ENCODE measurements at regions not wholly inside any gene's neighbourhood (a gene's known extent, or its start where the extent isn't known, plus 50 kb on each side); places are given as distances from the start of the nearest gene placed in this dataset.
"Not testable (repeated sequence)": the region's sequence is repeated elsewhere in the genome, so short reads cannot be mapped to it uniquely, and the experiment has no call there.

DNA sequence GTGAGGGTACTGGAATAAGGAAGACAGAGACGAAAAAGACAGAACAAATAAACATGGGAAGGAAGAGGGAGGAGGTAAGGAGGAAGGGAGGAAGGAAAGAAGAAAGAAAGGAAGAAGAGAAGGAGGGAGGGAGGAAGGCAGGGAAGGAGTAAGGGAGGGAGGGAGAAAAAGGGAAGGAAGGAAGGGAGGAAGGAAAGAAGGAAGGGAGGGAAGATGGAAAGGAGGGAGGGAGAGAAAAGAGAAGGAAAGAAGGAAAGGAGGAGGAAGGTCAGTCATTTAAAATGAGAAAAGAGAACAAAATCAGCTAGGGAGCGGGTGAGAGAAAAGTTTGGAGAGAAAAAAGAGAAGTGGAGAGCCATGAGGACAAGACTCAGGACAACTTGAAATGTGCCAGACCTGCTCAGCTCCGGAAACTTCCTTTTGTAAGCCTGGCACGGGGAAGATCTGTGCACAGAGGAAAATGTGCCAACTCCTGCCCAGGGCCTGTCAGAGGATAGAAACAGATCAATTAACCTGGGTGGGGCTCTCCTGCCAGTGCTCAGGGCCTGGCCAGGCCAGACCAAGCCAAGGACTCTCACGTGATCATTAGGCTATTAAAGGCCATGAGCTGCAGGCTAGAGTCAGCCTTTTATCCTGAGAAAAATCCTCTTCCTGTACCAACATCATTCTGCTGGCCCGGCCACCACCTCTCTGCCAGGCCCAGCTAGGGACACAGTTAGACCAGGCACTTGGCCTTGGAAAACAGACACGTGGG lies 50.1 kb upstream of the BCL6 start:
- DNase-seq = no peak

DNA sequence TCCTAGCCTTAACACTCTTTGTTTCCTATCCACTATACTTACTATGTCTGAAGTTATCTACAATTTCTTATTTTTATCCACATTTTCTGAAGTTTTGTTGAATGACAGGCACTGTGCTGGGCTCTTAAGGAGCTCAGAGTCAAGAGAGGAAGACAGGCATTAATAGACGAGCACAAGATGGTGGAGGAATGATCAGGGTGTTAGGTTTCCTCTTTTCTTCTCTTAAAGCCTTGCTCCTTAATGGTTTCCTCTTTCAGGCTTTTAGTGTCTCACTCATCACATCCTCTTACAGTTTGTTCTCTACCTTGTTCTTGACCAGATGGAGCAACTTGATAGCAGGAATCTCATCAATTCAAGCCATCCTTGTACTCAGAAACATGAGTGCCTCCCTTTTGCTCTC lies 52.9 kb upstream of the BCL6 start:
- no peak for DNase-seq

DNA sequence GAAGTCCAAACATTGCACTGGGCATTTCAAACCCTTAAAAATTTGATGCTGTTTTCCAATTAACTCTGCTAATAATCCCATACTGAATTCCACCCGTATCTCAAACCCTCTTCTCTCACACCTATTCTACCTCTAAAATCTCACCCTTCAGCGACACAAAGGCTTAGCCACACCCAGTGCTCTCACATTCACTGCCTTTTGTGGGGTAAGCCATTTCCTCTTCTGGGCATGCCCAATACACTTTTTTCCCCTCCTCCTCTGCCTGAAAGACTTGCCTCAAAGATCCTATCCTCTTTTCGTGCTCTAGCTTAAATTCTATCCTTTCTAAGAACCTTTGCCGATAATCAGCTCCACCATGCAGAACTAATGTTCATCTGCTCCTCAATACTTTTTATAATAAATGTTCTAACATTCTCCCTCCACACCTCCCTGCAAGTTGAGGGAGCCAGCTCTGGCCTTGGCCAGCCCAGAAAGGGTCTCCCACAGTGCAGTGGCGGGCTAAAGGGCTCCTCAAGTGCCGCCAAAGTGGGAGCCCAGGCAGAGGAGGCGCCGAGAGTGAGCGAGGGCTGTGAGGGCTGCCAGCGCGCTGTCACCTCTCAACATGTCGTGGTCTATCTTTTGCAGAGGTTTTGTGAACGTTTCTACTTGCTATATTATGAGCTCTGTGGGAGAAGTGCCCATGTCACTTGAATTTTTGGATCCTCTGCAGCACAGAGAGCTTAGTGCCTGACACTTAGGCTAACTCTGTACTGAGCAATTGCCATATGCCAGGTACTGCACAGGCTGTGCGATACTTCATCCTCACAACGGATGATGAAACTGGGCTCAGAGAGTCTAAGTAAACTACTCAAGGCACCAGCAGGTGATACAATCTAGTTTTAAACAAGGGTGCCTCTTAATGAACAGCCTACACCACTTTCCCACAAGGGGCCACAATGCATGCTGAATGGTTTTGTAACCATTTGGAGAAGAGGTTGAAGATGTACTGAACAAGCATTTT lies 53.6 kb upstream of the BCL6 start:
- no peak for DNase-seq

DNA sequence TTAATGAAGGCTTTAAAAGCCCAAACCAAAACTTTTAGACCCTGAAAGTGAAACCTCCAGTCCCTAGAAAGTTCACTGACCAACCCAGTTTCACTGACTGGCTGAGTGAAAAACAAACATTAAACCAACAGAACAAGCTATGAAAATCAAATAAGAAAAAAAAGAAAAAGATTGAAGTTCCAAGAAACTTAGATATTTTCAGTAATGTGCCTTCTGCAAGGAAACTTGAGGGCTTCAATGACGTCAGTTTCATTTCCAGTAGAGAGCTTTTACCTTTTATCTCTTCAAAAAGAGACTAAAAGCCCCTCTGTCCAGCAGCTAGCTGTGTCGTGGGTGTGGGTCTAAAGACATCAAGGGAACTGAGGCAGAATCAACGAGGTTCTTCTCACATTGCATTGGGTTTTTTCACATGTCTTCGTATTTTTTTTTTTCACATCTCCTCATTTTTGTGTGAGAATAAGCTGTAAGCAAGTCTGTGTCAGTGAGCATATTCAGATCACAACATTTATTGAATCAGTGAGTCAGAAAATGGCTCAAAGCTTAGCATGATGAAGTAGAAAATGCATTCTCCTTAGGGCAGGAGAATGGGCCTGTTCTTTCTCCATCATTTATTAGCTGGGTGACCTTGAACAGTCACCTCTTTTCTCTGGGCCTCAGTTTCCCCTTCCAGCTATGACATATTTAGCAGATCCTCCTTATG lies 54.8 kb upstream of the BCL6 start:
- no peak for DNase-seq

DNA sequence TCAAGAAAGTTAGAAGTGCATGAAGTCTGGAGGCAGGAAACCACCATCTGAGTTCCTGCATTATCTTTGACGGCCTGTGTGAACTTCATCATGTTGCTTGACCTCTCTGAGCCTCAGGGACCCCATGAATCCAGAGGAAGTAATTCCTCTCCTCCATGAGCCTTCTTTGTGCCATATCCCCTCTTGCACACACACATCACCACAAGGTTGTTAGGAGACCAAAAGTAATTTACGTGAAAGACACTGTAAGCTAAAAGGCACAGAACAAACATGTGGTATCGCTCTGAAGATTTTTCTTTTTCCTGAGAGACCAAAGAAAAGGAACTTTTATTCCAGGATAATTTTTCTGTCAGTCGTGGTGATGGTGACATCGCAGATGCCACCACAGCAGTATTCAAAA lies 55.9 kb upstream of the BCL6 start:
- no peak for DNase-seq

DNA sequence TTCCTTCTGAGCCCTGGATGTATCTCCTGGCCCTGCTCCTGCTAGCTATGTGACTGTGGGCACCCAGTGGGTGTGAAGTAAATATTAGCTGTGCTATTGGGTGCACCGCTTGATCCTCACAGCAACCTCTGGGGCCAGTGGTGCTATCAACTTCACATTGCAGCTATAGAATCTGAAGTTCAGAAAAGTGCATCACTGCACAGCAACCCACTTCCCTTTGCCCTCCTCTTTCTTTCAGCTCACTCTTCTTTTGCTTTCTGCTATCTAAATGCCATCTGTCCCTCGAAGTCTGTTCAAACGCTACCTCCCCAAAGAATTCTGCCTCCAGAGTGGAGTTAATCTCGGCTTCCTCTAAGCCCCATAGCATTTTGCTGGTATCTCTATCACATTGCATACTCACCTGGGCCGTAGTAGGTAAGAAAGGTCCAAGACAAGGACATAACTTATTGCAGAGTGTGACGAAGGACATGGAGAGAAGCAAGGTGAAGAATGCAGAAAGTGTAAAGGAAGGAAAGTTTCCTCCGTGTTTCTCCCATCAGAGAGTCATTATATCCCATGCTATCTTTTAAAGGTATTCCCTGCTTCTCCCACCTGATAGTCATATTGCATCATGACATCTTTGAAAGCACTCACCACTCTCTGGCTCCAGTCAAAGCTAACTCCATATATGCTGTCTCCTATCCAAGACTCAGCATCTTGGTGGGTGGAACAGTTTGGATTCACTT lies 57.1 kb upstream of the BCL6 start:
- DNase-seq = no peak

DNA sequence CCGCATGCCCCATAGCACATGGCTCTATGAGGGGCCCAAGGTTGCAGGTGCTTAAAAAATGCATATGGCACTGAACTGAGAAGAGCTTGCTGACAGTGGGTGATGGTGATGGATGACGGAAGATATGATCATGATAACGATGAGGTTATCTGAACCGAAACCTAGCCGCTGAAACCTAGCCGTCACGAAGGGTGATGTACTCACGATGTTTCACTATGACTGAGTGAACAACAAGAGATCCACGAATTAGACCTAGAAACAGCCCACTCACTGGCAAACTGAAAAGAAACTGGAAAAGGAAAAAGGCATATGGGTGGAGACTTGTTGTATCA lies 57.6 kb upstream of the BCL6 start:
- DNase-seq = no peak

DNA sequence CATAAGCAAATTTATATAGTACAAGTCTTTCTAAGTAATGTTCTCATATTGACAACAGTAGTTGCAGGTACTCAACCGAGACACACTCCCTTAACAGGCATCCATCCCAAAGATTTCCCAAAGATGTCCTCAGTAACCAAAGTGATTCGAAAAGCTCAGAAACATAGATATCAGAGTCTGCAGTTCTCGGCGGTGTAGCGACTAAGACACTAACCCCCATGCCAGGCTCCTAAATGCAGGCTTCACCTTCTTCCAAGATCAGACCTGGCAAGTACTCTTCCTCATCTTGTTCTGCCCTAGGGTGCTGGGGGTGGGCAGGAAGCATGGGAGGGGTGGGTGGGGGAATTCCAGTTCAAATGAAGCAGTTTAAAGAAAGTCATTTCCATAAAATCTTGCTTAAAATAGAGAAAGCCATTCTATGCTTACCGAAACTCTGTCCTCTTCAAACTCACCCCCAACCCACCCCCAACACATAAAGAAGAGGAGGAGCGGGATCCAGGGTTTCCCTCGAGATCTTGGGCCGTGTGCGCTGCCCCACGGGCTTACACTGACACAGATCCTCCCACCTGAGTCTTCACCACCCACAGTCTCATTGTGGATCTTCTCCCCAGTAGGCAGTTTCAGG lies 59.0 kb upstream of the BCL6 start:
- DNase-seq = no peak

DNA sequence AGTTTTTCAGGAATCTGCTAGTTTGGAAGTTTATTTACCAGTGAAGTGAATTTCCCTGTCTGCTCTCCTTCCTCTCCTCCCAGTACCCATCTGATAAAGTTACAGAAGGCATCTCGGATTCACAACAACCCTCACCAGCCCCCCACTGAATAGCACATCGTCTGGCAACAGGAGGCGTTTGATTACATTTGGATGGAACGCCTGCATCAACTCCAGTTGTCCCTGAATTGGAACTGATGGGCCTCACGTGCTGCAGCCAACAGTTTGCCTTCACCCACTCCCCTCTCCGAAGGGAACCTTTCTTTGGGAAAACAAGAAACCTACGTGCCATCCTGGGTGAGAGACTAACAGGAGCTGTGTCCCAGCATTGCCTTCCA lies 59.5 kb upstream of the BCL6 start:
- DNase-seq = no peak

DNA sequence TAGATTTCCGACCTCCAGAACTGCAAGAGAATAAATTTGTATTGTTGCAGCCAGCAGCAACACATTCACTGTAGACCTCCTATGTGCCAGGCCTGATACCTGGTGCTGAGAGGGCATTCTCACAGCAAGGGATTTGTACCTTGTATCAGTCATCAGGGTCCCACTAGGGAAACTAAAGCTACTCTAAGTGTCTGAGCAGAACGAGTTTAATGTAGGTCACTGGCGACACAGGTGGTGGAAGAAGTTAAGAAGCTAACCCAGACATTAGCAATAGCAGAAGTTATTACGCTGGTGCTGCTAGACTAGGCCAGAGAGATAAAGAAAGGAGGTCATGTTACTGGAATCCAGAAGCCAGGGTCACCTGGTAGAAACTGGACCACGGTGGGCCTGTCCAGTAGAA lies 60.5 kb upstream of the BCL6 start:
- no peak for DNase-seq

DNA sequence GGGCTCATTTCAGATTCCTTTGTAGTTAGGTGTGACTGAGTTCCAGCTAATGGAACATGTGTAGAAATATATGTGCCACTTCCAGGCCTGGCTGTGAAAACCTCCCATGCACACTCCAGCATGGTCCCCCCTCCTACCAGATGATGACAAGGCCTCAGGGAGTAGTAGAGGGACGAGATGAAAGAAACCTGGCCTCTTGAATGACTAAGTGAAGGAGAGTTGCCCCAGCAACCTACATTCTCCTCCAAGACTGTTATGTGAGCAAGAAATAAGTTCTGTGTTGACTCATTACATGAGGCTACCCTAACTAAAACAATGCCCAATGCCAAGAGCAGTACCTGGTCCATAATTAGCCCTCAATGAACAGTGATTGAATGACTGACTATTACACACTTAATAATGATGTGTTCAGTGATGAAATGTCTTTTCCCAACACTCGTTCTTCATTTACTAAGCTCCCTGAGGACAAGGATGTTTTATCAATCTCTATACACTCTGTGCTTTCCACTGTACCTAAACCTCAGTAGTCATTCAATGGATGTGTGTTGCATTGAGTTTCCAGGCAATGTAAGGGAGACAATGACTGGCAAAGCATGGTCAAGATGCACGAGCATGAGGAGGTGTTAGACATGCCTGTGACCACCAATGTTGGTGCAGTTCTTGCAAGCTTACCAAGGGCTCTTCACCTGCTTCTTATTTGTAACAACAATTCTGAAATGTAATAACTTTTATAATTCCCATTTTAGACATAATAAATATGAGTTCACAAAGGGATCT lies 62.0 kb upstream of the BCL6 start:
- DNase-seq = no peak

DNA sequence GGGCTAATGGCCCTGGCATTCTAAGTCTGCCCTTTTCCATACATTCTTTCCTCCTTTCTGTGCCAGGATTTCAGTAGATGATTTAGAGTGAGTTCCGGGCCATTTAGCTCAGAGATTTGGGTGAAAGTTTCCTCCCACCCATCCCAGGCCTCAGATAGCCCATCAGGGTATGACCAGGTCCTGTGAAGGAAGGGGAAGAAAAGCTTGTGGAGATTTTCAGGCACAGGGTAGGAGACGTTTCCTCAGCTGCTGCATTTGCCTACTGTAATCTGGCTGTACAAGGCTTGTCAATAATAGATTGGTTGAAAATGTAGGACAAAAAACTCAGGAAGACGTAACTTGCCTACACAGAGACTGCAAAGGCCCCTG lies 63.2 kb upstream of the BCL6 start:
- no peak for DNase-seq

DNA sequence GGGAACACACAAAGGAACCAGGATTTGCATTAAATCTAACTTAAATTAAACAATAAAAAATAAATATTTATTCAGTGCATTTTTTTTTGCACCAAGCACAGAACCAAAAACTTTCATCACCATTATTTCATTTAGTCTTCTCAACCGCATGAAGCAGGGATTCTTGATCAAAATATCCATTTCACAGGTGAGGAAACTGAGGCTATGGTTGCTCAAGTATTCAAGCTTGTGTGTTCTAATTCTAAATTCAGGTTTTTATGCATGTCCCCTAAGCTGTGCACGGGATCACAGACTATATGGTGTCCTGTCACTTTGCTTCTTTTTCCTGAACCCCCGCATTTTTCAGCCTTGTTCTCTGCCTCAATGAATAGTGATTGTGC lies 64.3 kb upstream of the BCL6 start:
- DNase-seq = no peak

DNA sequence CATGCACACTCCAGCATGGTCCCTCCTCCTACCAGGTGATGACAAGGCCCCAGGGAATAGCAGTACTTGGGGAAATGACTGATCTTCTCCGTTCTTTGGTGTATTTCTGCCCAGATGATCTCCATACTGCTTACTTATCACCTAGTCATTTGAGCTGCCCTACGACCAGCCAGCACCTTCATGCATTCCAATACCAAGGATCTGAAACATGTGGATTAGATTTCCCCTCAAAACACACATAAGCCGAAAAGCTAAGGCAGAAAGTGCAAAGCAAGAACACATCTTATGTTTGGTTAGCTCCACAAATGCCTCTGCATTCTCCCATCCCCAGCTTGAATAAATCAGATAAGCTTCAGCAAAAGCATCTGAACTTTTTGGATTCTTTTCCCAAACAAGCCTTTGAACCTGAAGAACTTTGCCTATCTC lies 64.8 kb upstream of the BCL6 start:
- no peak for DNase-seq

DNA sequence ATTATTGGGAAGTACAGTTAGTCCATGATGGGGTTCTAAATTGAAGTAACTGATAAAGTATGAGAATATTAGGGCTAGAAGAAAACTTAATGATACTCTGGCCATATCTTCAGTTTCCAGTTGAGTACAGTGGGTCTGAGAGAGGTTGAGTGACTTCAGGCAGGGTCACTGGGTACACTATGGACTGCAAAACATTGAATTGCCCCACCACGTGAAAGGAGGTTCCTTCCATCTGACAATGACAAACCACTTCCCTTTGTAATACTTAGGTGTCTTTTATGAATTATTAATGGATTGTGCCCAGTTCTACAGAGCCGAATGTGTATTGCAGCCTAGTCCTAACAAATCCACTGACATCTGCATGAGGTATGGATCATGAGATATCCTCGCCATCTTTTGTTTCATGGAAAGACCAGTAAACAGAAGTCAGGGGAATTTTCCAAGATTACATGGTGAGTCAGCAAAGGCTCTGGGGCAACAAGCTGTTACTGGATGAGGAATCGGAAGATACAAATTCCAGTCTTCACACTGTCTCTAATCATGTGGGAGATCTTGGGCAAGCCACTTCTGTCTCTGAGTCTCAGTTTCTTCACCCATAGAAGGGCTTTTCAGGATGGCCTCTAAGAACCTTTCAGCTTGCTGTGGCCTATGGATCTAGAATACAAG lies 66.5 kb upstream of the BCL6 start:
- DNase-seq = no peak

DNA sequence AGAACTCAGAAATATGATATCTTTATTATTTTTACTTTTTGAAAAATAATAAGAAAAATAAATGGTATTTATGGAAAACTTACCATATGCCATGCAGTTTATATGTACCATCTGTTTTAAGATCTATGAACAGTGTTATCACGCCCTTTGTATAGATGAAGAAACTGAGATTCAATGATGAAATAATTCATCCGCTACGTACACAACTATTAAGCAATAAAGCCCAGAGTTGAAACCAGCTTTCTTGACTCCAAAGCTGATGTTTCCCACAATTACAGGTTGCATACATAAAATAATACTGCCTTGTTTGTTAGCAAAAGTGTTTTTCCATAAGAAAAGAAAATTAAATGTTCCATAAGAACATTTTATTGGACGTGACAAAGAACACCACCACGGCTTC lies 67.2 kb upstream of the BCL6 start:
- no peak for DNase-seq

DNA sequence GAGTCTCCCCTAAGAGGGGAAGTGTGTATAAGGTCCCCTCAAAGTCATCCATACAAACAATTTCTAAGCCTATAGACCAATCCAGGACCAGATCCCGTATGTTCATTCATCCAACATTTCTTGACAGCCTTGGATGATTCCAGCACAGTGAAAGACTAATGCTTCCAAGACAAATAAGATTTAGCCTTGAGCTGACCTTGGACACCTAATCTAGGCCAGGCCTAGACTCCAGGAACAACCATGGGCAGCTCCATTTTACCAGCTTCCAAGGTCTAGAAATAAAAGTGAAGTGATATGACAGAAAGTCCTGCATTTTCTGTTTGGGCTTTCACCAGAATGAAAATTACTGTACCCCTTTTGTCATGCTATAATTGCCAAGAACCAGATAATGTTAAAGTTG lies 67.9 kb upstream of the BCL6 start:
- no peak for DNase-seq

DNA sequence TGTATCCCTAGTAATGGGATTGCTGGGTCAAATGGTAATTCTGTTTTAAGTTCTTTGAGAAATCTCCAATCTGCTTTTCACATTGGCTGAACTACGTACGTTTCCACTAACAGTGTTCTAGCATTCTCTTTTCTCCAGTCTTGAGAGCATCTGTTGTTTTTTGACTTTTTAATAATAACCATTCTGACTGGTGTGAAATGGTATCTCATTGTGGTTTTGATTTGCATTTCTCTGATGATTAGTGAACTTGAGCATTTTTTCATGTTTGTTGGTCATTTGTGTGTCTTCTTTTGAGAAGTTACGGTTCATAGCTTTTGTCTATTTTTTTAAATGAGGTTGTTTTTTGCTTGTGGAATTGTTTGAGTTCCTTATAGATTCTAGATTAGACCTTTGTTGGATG lies 72.5 kb upstream of the BCL6 start:
- DNase-seq = not testable (repeated sequence)

DNA sequence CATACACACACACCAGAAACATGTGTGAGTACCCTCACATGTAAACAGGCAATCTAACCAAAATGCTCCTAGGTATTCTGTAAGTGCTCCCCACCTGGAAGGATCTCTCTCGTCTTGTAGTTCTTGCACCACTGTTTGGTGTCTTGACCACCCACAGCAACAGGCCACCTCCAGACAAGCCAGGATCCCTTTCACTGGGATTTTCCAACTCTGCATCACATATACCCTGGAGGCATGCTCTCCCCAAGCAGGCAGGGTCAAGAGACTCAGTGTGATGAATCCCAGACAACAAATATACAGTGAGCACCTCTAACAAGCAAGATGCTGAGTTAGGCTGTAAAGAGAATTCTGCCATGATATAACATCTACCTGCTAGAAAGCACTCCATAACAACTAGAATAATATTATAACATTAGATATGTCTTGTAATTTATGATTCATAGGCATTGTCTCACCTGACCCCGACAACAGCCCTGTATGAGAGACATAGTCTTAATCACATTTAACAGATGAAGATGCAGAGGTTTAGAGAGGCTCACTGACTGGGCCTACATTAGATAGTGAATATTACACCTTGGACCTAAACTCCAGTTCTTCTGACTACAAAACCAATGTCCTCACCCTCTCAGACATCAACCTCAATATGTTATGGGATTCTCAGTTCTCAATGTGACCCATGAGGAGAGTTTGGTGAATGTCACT lies 76.5 kb upstream of the BCL6 start:
- DNase-seq = no peak

DNA sequence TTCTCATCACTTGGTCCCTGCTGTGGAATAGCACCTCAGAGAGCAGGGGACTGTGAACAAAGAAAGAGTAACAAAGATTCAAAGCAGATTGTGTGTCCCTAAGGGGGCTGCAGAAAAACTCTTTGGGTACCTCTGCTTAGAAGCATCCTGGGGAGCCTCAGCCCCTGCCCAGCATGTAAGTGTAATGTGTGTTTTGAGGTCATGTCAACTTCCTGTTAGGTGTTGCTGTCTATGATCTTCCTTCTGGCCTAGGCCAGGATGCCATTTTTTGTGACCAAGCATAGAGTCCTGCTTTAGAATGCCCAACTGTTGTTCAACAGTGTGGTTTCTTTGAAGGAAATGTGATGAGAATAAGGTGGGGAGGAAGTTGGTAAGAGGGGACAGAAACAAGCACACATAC lies 77.1 kb upstream of the BCL6 start:
- DNase-seq = no peak

DNA sequence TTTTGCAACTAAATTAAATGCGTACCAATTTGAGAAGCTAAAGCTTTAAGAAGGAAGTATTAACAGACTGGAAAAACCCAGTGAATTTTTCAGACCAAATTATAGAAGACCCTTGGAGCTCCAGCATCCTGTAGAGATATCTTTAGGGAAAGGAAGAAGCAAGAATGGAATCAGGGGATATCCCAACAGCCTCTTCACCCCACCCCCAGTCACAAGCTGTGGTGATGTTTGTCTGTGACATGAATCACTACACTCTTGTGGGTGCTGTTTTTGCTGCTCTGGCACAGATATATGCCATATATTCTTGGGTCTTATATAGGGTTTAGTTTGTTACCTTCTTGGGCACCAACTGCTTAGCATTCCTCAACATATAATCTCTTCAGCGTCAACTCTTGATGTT lies 78.5 kb upstream of the BCL6 start:
- no peak for DNase-seq

Measured in activated naive CD4-positive, alpha-beta T cell (primary cell).